Lower lobe of right lung (tissue), 2 donors: ENCODE measurements at regions not wholly inside any gene's neighbourhood (a gene's known extent, or its start where the extent isn't known, plus 50 kb on each side); places are given as distances from the start of the nearest gene placed in this dataset.

Experiments used
- ATAC-seq, 2 donors: fragments of 200-7000 bp; cut with Tn5 transposase; one replicate each; pipeline ENCODE4 v1.9.1; 2020 to 2022; ENCODE audit warnings: mild to moderate bottlenecking in 2 of 2, moderate library complexity in 2 of 2
- DNase-seq: peaks from one replicate; pipeline ENCODE4 v3.0.0-alpha.2; 2020
- H3K27ac ChIP-seq: fragments of 200-600 bp; one replicate; pipeline ENCODE4 v1.8.0; 2022
- H3K27me3 ChIP-seq: fragments of 200-600 bp; one replicate; pipeline ENCODE4 v1.8.0; 2022; ENCODE audit warnings: low read depth
- H3K36me3 ChIP-seq: fragments of 200-600 bp; one replicate; pipeline ENCODE4 v1.8.0; 2022; ENCODE audit warnings: mild to moderate bottlenecking
- H3K4me1 ChIP-seq: fragments of 200-600 bp; one replicate; pipeline ENCODE4 v1.8.0; 2022
- H3K4me3 ChIP-seq: fragments of 200-600 bp; one replicate; pipeline ENCODE4 v1.8.0; 2022; ENCODE audit warnings: mild to moderate bottlenecking
- H3K9me3 ChIP-seq: fragments of 200-600 bp; one replicate; pipeline ENCODE4 v1.8.0; 2022
- intact Hi-C: fragments of 100-400 bp; cut with DNase I; formaldehyde crosslinking; loops from one replicate; pipeline ENCODE4 v1.11.0; 2022
- TF ChIP-seq, protein P1 (sequence below): fragments of 200-600 bp; IDR thresholded peaks from one replicate; pipeline ENCODE4 v1.8.0; 2022; ENCODE audit warnings: antibody characterized with exemption, mild to moderate bottlenecking
- donor health status: DM: no; HTN: yes; CAD: no; lungs with severe emphysema.

DNA sequence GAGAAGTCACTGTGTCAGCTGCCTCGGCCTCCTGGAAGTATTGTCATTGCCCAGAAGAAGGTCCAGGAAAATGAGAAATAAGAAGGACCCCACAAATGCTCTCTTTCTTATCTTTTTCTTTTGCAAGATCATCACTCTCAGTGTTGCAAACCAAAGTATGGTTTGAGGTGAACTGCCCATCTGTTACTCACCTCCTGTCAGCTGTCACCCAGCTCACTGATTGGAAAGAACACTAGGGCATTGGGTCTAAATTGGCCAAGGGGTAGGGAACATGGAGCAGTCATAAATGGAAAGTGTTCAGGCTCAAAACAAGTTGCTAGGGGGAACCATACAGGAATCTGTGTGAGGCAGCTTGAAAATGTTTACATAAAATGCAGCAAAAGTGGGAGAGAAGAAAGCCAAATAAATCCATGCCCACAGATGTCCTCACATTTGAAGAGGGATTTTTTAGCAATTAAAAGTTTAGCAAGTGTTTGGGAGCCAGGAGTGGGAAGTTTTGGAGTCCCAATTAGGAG lies 431.2 kb upstream of the THBS1 start:
- TF ChIP-seq, protein P1, sequence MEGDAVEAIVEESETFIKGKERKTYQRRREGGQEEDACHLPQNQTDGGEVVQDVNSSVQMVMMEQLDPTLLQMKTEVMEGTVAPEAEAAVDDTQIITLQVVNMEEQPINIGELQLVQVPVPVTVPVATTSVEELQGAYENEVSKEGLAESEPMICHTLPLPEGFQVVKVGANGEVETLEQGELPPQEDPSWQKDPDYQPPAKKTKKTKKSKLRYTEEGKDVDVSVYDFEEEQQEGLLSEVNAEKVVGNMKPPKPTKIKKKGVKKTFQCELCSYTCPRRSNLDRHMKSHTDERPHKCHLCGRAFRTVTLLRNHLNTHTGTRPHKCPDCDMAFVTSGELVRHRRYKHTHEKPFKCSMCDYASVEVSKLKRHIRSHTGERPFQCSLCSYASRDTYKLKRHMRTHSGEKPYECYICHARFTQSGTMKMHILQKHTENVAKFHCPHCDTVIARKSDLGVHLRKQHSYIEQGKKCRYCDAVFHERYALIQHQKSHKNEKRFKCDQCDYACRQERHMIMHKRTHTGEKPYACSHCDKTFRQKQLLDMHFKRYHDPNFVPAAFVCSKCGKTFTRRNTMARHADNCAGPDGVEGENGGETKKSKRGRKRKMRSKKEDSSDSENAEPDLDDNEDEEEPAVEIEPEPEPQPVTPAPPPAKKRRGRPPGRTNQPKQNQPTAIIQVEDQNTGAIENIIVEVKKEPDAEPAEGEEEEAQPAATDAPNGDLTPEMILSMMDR: no peak

DNA sequence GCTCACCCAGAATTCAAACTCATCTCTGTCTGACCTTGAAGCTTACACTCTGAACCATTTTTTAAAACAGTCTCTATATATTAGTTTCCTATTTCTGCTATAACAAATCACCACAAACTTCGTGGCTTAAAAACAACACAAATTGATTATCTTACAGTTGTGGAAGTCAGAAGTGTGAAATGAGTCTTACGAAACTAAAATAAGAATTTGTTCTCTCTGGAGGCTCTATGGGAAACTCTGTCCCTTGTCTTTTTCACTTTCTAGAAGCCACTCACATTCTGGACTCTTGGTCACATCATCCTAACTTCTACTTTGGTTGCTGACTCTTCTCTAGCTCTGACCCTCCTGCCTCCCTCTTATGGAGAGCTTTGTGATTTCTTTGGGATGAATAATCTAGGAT lies 429.3 kb upstream of the THBS1 start:
- Histone ChIP-seq H3K36me3 (no peaks in the 10 kb centered on the region), H3K27me3 (no peaks in the 10 kb centered on the region), H3K4me3 (no peak overlapping the region), H3K4me1 (no peaks in the 10 kb centered on the region), H3K9me3 (no peaks in the 10 kb centered on the region), H3K27ac (no peak overlapping the region)
- DNase-seq (no peak), ATAC-seq (no peak)
- intact Hi-C loops: no loop called here
- TF ChIP-seq, protein P1: no peak

More for the DNA sequence above, 431.2 kb upstream of the THBS1 start:
- no peaks in the 10 kb centered on the region for H3K9me3 ChIP-seq
- H3K36me3 ChIP-seq: no peaks in the 10 kb centered on the region
- no peak overlapping the region for H3K4me3 ChIP-seq
- ATAC-seq (no peak), DNase-seq (no peak)
- intact Hi-C loops: no loop called here
- no peaks in the 10 kb centered on the region for H3K4me1 ChIP-seq
- no peaks in the 10 kb centered on the region for H3K27me3 ChIP-seq
- no peak overlapping the region for H3K27ac ChIP-seq

DNA sequence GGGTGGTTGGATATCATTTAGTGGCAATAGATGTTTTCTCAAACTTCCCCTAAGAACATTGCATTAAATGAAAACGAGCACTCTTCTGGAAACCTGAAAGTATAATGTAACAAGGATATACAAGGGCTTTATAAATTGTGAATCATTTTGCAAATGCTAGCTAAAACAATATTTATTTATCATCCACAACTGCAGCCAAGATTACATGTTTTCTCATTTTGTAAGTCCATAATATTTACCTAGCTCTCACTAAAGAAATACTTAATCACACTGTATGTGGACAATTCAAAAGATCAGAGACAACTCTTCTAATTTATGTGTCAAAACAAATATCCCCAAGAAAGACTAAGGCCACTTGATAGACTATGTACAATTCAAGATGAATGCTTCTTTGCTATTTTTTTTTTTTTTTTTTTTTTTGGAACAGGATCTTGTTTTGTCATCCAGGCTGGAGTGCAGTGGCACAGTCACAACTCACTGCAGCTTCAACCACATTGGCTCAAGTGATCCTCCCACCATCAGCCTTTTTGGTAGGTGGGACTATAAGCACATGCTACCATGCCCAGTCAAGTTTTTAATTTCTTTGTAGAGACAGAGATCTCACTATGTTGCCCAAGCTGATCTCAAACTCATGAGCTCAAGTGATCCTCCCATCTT lies 427.7 kb upstream of the THBS1 start:
- Histone ChIP-seq H3K4me1 (no peaks in the 10 kb centered on the region), H3K9me3 (no peaks in the 10 kb centered on the region), H3K4me3 (no peak overlapping the region), H3K27ac (no peak overlapping the region), H3K27me3 (no peaks in the 10 kb centered on the region), H3K36me3 (no peaks in the 10 kb centered on the region)
- DNase-seq: no peak
- intact Hi-C loops: no loop called here
- TF ChIP-seq, protein P1: no peak
- ATAC-seq: no peak

DNA sequence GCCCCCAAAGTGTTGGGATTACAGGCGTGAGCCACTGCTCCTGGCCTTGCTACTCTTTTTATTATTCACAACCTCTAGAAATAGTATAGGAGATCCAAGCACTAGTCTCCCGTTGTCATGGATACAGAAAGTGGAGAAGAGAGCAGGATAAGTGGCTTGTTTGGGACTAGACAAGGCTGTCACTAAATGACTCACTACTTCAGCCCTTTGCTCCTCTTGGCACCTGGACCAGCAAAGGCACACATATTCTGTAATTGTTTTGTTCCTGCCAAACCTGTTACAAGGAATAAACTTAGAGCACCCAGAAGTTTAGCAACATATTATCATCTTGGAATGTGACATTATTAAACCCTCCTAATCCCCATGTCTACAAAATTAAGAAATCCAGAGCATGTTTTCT lies 427.2 kb upstream of the THBS1 start:
- Histone ChIP-seq H3K4me3 (no peak overlapping the region), H3K4me1 (no peaks in the 10 kb centered on the region), H3K9me3 (no peaks in the 10 kb centered on the region), H3K27ac (no peak overlapping the region), H3K27me3 (no peaks in the 10 kb centered on the region), H3K36me3 (no peaks in the 10 kb centered on the region)
- TF ChIP-seq, protein P1: no peak
- intact Hi-C loops: no loop called here
- ATAC-seq (peak in 1 of 2 donors; percentile 58), DNase-seq (no peak)

DNA sequence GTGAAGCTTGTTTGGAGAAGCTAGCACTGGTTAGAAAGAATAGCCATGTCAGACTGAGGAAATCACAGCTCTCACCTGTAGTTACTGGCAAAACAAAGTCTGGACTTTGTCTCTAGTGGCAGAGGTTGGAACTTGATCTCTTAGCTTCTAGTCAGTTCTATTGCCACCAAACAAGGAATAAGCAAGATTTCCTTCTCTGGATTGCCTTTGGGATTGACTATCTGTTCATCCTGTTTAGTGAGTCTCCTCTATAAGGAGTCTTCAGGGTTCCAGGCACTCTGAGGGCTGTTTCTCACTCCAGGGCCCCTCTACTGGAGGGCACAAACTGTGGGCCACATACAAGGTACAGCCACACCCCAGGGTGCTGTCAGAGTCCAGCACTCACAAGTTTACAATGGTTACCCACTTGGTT lies 426.6 kb upstream of the THBS1 start:
- intact Hi-C loops: no loop called here
- Histone ChIP-seq H3K27me3 (no peaks in the 10 kb centered on the region), H3K4me1 (no peaks in the 10 kb centered on the region), H3K9me3 (no peaks in the 10 kb centered on the region), H3K4me3 (no peak overlapping the region), H3K27ac (no peak overlapping the region), H3K36me3 (no peaks in the 10 kb centered on the region)
- ATAC-seq (no peak), DNase-seq (no peak)
- TF ChIP-seq, protein P1: peak; percentile 11
